Effector memory CD8-positive, alpha-beta T cell (primary cell): ENCODE measurements at regions not wholly inside any gene's neighbourhood (a gene's known extent, or its start where the extent isn't known, plus 50 kb on each side); places are given as distances from the start of the nearest gene placed in this dataset.
"Not testable (repeated sequence)": the region's sequence is repeated elsewhere in the genome, so short reads cannot be mapped to it uniquely, and the experiment has no call there.

Experiments used
- ATAC-seq: fragments of 150-1000 bp; cut with Tn5 transposase; replicated peaks from 2 replicates; pipeline ENCODE4 v1.10.0; 2021; ENCODE audit warnings: mild to moderate bottlenecking, moderate library complexity
- DNase-seq, 3 experiments: peaks; one replicate each; pipeline ENCODE4 v3.0.0; 2021
- H3K27ac Mint-ChIP-seq, 2 donors: one replicate each; pipeline ENCODE4 v1.8.0; 2022; ENCODE audit warnings: mild to moderate bottlenecking in 2 of 2, mixed read lengths in 2 of 2, moderate library complexity in 2 of 2
- H3K27me3 Mint-ChIP-seq, 2 donors: one replicate each; pipeline ENCODE4 v1.8.0; 2022; ENCODE audit warnings: mixed read lengths in 2 of 2
- H3K36me3 Mint-ChIP-seq: one replicate; pipeline ENCODE4 v1.8.0; 2022; ENCODE audit warnings: mild to moderate bottlenecking, moderate library complexity, mixed read lengths; ENCODE audit not compliant: insufficient read depth
- H3K4me1 Mint-ChIP-seq, 2 donors: one replicate each; pipeline ENCODE4 v1.8.0; 2022; ENCODE audit warnings: low read depth in 2 of 2, mixed read lengths in 2 of 2
- H3K4me3 Mint-ChIP-seq, 2 donors: one replicate each; pipeline ENCODE4 v1.8.0; 2022; ENCODE audit warnings: mild to moderate bottlenecking in 2 of 2, mixed read lengths in 2 of 2, moderate library complexity in 2 of 2
- H3K9me3 Mint-ChIP-seq, 2 donors: one replicate each; pipeline ENCODE4 v1.8.0; 2022; ENCODE audit warnings: mixed read lengths in 2 of 2

DNA sequence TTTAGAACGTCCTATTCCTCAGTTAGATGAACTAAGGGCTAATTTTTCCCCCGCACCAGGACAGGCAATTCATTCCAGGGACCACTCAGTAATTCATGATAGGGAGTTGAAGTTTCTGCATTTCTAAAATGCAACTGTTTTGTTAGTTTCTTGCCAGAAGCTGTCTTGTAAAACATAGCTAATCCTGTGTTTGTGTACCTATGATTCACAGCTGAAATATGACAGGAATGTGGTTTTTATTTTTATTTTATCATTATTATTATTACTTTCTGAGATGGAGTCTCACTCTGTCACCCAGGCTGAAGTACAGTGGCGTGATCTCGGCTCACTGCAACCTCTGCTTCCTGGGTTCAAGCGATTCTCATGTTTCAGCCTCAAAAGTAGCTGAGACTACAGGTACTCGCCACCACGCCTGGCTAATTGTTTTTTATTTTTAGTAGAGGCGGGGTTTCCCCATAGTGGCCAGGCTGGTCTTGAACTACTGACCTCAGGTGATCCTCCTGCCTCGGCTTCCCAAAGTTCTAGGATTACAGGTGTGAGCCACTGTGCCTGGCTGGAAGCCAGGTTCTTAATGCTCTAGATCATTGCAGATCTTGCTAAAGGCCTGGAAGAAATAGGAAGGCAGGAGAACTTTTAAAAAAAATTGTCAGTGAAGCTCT lies 154.8 kb upstream of the FHL2 start:
- DNase-seq (no peak), ATAC-seq (no peak)
- H3K9me3 Mint-ChIP-seq: no peaks in the 10 kb centered on the region
- no peaks in the 10 kb centered on the region for H3K36me3 Mint-ChIP-seq
- H3K27ac Mint-ChIP-seq: no peak overlapping the region
- H3K4me1 Mint-ChIP-seq: no peaks in the 10 kb centered on the region
- no peak overlapping the region for H3K4me3 Mint-ChIP-seq
- H3K27me3 Mint-ChIP-seq: peaks cover 59 to 70% of the 10 kb centered on the region in 2 donors

DNA sequence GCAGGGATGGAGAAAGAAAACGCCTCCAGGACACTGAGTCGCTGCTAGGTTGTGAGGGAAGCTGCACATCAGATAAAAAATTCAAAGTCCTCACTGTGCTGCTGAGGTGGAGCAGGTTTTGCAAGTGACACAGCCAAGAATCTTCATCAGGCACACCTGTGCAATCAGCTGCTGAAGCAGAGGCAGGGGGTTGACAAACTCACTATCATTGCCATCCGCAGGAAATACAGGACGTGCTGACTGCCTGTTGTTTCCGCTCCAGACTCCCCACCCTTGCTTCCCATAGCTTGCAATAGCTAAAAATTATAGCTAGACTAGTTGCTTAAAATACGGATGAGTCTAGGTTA lies 147.8 kb upstream of the FHL2 start:
- no peak overlapping the region for H3K4me3 Mint-ChIP-seq
- H3K27ac Mint-ChIP-seq: no peak overlapping the region

DNA sequence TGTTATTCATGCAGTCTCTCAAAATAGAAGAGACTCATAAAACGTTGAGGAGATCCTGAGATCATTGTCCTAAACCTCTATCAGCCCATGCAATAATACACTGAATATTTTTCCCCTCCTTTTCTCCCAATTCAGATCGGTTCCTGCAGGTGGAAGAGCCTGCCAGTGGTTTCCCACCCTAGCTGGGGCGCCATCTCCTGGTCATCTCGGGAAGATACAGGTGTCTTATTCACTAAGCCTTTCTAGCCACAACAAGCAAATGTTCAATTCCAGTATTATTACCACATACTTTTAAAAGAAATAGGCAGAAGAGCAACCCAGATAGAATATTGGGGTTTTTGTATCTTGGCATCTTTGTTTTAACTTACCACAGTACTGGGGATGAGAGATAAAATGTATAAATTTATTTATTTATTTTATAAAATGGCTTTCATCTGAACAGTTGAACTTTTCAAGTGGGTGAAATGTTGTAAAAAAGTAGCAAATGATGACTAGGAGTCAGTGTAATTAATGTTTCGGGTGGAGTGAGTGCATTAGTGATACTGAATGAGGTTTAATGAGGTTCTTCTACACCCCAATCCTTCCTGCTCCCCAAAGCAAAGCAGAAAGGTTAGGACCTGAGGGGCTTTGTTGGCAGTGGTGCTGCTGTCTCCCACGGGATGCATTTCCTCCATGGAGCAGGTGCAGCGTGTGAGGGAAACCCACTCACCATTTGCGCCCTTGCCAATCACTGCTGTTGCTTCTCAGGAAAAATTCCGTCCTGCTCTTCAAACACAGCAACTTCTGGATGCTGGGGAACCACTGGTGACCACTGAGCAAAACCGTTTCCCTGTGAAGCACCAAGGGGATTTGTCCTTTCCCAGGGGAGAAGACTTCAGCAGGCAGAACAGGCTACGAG lies 147.1 kb upstream of the FHL2 start:
- Mint-ChIP-seq H3K9me3 (no peaks in the 10 kb centered on the region), H3K4me3 (no peak overlapping the region), H3K4me1 (peaks cover 3 to 4% of the 10 kb centered on the region in 2 donors), H3K27ac (no peak overlapping the region), H3K27me3 (peaks cover 19 to 47% of the 10 kb centered on the region in 2 donors), H3K36me3 (no peaks in the 10 kb centered on the region)
- DNase-seq: peak; percentile 52 to 61 (median 59)
- ATAC-seq: peak; percentile 69

More for the DNA sequence above, 147.8 kb upstream of the FHL2 start:
- Mint-ChIP-seq H3K9me3 (no peaks in the 10 kb centered on the region), H3K4me1 (peaks cover 3 to 4% of the 10 kb centered on the region in 2 donors), H3K27me3 (peaks cover 19 to 47% of the 10 kb centered on the region in 2 donors), H3K36me3 (no peaks in the 10 kb centered on the region)
- DNase-seq (no peak), ATAC-seq (no peak)

DNA sequence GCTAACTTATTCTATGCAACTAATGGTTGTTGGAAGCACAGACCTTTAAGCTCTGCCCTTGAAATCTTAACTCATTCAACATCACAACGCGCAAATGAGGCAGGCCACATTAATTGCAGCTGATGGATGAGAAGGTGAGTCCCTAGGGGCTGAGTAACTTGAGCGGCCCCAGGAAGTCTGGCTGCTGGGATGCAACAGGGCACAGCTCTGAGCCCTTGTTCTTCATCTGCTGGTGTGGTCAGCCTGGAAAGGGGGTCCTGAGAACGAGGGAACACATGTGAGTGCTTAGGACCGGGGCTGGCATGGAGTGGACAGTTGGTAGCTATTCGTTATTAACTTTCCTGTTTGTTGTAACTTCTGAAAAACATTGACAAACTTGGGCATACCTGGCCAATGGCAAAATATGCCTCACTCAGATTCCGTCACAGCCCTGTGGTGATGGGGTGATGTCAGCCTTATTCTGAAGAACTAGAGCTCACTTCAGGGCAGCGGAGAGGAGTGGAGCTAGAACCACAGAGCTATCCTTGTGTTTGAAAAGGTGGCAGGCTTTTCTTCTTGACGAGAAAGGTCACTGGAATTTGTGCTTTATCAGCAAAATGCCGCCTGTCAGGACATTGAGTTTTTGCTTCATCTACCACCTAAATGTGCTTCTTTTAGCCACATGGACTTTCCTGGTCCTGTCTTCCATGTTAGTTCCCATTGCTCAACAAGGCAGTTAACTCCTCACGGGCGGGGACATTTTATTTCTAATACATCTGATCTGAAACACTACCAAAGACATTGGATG lies 145.9 kb upstream of the FHL2 start:
- peaks cover 3 to 4% of the 10 kb centered on the region in 2 donors for H3K4me1 Mint-ChIP-seq
- no peaks in the 10 kb centered on the region for H3K36me3 Mint-ChIP-seq
- H3K4me3 Mint-ChIP-seq: no peak overlapping the region
- ATAC-seq: no peak
- DNase-seq: no peak
- H3K9me3 Mint-ChIP-seq: no peaks in the 10 kb centered on the region
- peaks cover 19 to 39% of the 10 kb centered on the region in 2 donors for H3K27me3 Mint-ChIP-seq
- no peak overlapping the region for H3K27ac Mint-ChIP-seq

DNA sequence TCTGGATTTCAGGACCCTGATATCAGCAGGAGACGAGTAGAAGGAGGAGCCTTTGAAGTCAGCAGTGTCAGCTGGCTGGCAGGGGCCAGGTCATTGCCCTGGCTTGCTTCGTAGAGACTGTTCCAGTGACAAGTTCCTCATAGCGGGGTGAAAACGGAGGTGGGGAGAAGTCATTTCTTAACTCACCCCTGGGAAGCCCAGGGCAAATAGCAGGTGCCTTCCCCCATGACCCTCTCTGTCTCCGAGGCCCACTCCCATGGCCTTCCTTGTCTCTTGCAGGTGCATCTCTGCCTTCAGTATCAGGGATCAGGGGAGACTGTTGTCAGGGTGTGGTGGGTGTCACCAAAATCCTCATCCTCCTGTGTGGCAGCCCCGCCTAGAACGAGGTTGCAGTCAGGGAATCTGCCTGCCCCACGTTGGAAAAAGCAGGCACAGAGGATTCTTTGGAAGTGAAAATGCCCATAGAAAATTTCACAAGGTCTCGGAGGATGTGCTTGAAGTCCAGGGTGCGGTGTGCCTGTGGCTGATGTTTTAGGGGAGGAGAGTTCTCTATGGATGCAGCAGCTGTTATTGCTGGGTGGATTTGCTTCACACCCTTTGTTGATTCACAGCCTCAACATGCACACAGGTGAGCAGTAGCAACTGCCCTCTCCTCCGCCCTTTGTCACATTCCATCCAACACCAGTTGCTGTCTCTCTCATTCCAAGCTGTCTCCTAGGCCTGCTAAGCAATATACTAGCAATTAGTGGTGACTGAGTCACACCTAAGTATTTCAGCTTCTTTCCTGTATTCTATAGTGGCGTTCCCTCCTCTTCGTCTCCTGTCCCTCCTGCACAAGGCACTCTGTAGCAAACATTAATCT lies 142.6 kb upstream of the FHL2 start:
- peaks cover 23 to 39% of the 10 kb centered on the region in 2 donors for H3K27me3 Mint-ChIP-seq
- H3K27ac Mint-ChIP-seq: no peak overlapping the region
- H3K9me3 Mint-ChIP-seq: no peaks in the 10 kb centered on the region
- no peak for DNase-seq
- H3K4me1 Mint-ChIP-seq: peaks cover 3 to 4% of the 10 kb centered on the region in 2 donors
- H3K36me3 Mint-ChIP-seq: no peaks in the 10 kb centered on the region
- no peak overlapping the region for H3K4me3 Mint-ChIP-seq
- no peak for ATAC-seq

DNA sequence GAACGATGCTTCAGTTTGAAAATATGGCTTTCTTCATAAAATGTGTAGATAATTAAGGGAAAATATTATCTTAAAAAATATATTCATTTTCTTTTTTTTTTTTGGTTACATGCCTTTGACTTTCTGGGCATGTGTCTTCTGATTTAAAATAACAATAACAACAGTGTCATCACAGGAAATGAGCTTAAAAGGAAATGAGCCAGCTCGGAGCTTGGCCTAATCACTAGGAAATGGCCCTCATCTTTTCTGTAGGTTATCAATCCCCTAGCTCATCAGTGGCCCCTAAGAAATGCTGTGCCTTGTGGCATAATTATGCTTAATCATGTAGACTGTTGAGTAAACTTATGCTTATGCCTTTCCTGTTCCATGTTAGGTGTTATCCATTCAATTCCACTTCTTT lies 141.8 kb upstream of the FHL2 start:
- H3K36me3 Mint-ChIP-seq: no peaks in the 10 kb centered on the region
- no peak overlapping the region for H3K4me3 Mint-ChIP-seq
- no peak overlapping the region for H3K27ac Mint-ChIP-seq
- peaks cover 28 to 39% of the 10 kb centered on the region in 2 donors for H3K27me3 Mint-ChIP-seq
- ATAC-seq (no peak), DNase-seq (no peak)
- no peaks in the 10 kb centered on the region for H3K9me3 Mint-ChIP-seq
- peaks cover 1 to 2% of the 10 kb centered on the region in 2 donors for H3K4me1 Mint-ChIP-seq

DNA sequence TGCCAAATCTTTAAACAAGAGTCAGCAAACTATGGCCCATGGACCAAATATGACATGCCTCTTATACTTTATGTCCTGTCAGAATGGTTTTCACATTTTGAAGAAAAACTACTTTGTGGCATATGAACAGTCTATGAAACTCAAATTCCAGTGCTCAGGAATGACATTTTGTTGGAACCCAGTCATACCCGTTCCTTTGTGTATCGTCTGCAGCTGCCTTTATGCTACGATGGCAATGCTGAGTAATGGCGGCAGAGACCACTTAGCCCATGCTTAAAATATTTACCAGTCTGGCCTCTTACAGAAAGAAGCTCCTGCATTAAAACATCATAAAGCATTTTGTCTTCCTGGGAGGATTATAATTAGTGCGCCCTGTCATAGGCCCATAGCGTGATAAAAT lies 140.5 kb upstream of the FHL2 start:
- Mint-ChIP-seq H3K27ac (no peak overlapping the region), H3K36me3 (no peaks in the 10 kb centered on the region), H3K9me3 (no peaks in the 10 kb centered on the region), H3K27me3 (peaks cover 30 to 41% of the 10 kb centered on the region in 2 donors), H3K4me3 (no peak overlapping the region), H3K4me1 (no peaks in the 10 kb centered on the region)
- no peak for ATAC-seq
- DNase-seq: no peak

DNA sequence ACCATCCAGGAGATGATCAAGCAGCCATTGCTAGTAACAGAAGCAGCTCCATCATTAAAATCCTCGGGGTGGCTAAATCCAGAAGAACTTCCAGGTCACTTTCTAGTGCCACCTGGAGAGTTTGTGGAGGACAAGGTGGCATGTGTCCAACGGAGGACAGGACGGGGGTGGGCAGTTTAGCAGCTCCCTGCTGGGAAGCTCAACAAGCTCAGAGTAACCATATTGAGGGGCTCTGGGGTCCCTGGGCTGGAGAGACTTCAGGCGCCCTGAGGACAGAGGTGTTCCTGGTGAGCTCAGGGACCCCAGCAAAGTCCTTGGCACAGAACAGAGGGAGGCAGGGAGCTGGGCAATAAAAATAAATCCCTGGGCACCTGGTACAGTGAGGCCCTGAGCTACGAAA lies 140.0 kb upstream of the FHL2 start:
- Mint-ChIP-seq H3K27ac (no peak overlapping the region), H3K9me3 (no peaks in the 10 kb centered on the region)

DNA sequence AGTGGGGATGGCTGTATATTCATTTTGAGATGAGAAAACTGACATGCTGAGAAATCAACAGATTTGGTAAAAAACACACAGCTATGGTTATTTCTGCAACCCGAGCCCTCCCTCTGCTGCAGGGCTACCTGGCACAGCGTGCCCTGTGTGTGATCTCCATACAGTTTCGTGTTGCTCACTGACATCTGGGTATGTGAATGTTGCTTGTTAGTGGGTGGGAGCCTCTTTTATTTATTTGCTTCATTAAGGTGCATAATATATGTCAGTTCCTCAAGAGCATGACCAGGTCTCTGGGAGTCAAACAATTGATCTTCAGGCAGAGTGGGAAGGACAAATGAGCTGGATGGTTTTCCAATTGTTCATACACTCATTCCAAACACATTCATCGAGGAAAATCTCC lies 139.1 kb upstream of the FHL2 start:
- no peaks in the 10 kb centered on the region for H3K9me3 Mint-ChIP-seq
- no peaks in the 10 kb centered on the region for H3K36me3 Mint-ChIP-seq
- H3K27me3 Mint-ChIP-seq: peaks cover 30 to 41% of the 10 kb centered on the region in 2 donors
- ATAC-seq (no peak), DNase-seq (no peak)
- no peaks in the 10 kb centered on the region for H3K4me1 Mint-ChIP-seq
- no peak overlapping the region for H3K27ac Mint-ChIP-seq
- H3K4me3 Mint-ChIP-seq: no peak overlapping the region

More for the DNA sequence above, 140.0 kb upstream of the FHL2 start:
- H3K4me3 Mint-ChIP-seq: no peak overlapping the region
- H3K4me1 Mint-ChIP-seq: no peaks in the 10 kb centered on the region
- no peaks in the 10 kb centered on the region for H3K36me3 Mint-ChIP-seq
- no peak for ATAC-seq
- DNase-seq: no peak
- peaks cover 30 to 41% of the 10 kb centered on the region in 2 donors for H3K27me3 Mint-ChIP-seq

DNA sequence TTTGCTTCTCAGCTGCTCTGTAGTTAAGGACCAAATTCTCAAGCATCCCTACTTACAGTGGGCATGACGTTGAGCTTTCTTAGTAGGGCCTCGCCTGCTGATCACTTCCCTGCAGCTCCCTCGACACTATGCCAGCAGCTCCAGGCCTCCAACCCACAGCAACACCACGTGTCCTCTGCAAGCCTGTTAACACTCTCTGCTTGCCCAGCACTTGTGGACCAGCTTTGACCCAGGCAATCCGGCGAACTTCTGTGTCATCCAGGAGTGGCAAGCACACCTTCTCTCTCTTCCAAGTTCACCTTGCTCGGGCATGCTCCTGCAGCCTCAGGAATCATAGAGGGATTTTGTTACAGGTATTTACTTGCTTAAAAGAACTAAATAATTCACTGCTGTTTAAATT lies 138.6 kb upstream of the FHL2 start:
- no peak for DNase-seq
- Mint-ChIP-seq H3K27me3 (peaks cover 30 to 41% of the 10 kb centered on the region in 2 donors), H3K36me3 (no peaks in the 10 kb centered on the region)

DNA sequence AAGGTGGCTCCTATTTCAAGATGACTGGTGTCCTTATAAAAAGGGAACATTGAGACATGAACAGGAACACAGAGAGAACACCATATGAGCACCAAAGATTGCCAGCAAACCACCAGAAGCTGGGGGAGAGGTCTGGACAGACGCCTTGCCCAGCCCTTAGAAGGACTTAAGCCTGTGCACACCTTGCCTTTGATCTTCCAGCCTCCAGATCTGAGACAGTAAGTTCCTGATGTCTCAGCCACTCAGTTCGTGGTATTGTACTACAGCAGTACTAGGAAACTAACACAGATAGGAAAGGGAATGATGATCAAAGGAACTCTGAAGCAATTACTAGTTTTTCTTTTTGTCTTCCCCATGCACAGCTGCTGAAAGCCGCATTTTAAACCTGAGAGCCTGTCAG lies 137.3 kb upstream of the FHL2 start:
- peaks cover 30 to 41% of the 10 kb centered on the region in 2 donors for H3K27me3 Mint-ChIP-seq

More for the DNA sequence above, 138.6 kb upstream of the FHL2 start:
- H3K4me3 Mint-ChIP-seq: no peak overlapping the region
- H3K4me1 Mint-ChIP-seq: no peaks in the 10 kb centered on the region
- no peaks in the 10 kb centered on the region for H3K9me3 Mint-ChIP-seq
- ATAC-seq: no peak
- H3K27ac Mint-ChIP-seq: no peak overlapping the region

DNA sequence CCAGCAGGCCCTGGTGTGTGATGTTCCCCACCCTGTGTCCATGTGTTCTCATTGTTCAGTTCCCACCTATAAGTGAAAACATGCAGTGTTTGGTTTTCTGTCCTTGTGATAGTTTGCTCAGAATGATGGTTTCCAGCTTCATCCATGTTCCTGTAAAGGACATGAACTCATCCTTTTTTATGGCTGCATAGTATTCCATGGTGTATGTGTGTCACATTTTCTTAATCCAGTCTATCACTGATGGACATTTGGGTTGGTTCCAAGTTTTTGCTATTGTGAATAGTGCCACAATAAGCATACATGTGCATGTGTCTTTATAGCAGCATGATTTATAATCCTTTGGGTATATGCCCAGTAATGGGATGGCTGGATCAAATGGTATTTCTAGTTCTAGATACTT lies 130.4 kb upstream of the FHL2 start:
- not testable (repeated sequence) for H3K4me1 Mint-ChIP-seq, DNase-seq, H3K9me3 Mint-ChIP-seq, ATAC-seq, H3K27ac Mint-ChIP-seq, H3K4me3 Mint-ChIP-seq, H3K36me3 Mint-ChIP-seq
- peaks cover 13 to 20% of the 10 kb centered on the region in 2 donors for H3K27me3 Mint-ChIP-seq

More for the DNA sequence above, 137.3 kb upstream of the FHL2 start:
- no peak for DNase-seq
- Mint-ChIP-seq H3K27ac (no peak overlapping the region), H3K4me3 (no peak overlapping the region), H3K36me3 (peaks cover 3% of the 10 kb centered on the region), H3K9me3 (no peaks in the 10 kb centered on the region), H3K4me1 (no peaks in the 10 kb centered on the region)
- ATAC-seq: no peak
